ENCODE measurements at regions not wholly inside any gene's neighbourhood (a gene's known extent, or its start where the extent isn't known, plus 50 kb on each side); places are given as distances from the start of the nearest gene placed in this dataset.

GRCh38 chr16:7093511-7093910, 239.1 kb upstream of the RBFOX1 start:
- no peak for DNase-seq

GRCh38 chr16:7090628-7091115, 242.0 kb upstream of the RBFOX1 start:
- no peak for DNase-seq

- DNase-seq = no peak
Measured at GRCh38 chr16:7089751-7090150, 242.9 kb upstream of the RBFOX1 start.

- no peak for DNase-seq
Measured at GRCh38 chr16:7088711-7089110, 243.9 kb upstream of the RBFOX1 start.

- peak; percentile 15 for DNase-seq
Measured at GRCh38 chr16:7086822-7087616, 245.6 kb upstream of the RBFOX1 start.

- no peak for DNase-seq
Measured at GRCh38 chr16:7085776-7086175, 246.9 kb upstream of the RBFOX1 start.

GRCh38 chr16:7083096-7083495, 249.5 kb upstream of the RBFOX1 start:
- no peak for DNase-seq

GRCh38 chr16:7077636-7078035, 255.0 kb upstream of the RBFOX1 start:
- DNase-seq = no peak

GRCh38 chr16:7074715-7075114, 257.9 kb upstream of the RBFOX1 start:
- no peak for DNase-seq

- DNase-seq = no peak
Measured at GRCh38 chr16:7057458-7057857, 275.2 kb upstream of the RBFOX1 start.

- no peak for DNase-seq
Measured at GRCh38 chr16:7055443-7055842, 277.2 kb upstream of the RBFOX1 start.

- no peak for DNase-seq
Measured at GRCh38 chr16:7051591-7052349, 280.9 kb upstream of the RBFOX1 start.

GRCh38 chr16:7044331-7044730, 288.3 kb upstream of the RBFOX1 start:
- no peak for DNase-seq

- no peak for DNase-seq
Measured at GRCh38 chr16:7038475-7038874, 294.2 kb upstream of the RBFOX1 start.

- DNase-seq = no peak
Measured at GRCh38 chr16:7037495-7037894, 295.1 kb upstream of the RBFOX1 start.

- DNase-seq = no peak
Measured at GRCh38 chr16:7031031-7031430, 301.6 kb upstream of the RBFOX1 start.

- no peak for DNase-seq
Measured at GRCh38 chr16:7027401-7027800, 305.2 kb upstream of the RBFOX1 start.

GRCh38 chr16:7026639-7027038, 306.0 kb upstream of the RBFOX1 start:
- no peak for DNase-seq

- DNase-seq = peak; percentile 40
Measured at GRCh38 chr16:7025616-7026190, 306.9 kb upstream of the RBFOX1 start.

- no peak for DNase-seq
Measured at GRCh38 chr16:7021653-7022275, 310.9 kb upstream of the RBFOX1 start.

GRCh38 chr16:7017006-7017662, 315.5 kb upstream of the RBFOX1 start:
- DNase-seq = no peak

- no peak for DNase-seq
Measured at GRCh38 chr16:7014756-7015155, 317.9 kb upstream of the RBFOX1 start.
